ENCODE measurements at regions not wholly inside any gene's neighbourhood (a gene's known extent, or its start where the extent isn't known, plus 50 kb on each side); places are given as distances from the start of the nearest gene placed in this dataset.
"Not testable (repeated sequence)": the region's sequence is repeated elsewhere in the genome, so short reads cannot be mapped to it uniquely, and the experiment has no call there.

GRCh38 chr4:147109800-147110199, 164.1 kb upstream of the TTC29 start:
- no peaks in the 10 kb centered on the region for H3K4me1 Mint-ChIP-seq
- H3K4me3 Mint-ChIP-seq: no peak overlapping the region
- no peaks in the 10 kb centered on the region for H3K36me3 Mint-ChIP-seq
- H3K27ac Mint-ChIP-seq: no peak overlapping the region
- peaks cover 22% of the 10 kb centered on the region for H3K27me3 Mint-ChIP-seq
- no peak for ATAC-seq
- peaks cover 3% of the 10 kb centered on the region for H3K9me3 Mint-ChIP-seq

- peaks cover 3% of the 10 kb centered on the region for H3K9me3 Mint-ChIP-seq
- ATAC-seq: no peak
- H3K27me3 Mint-ChIP-seq: peaks cover 17% of the 10 kb centered on the region
- H3K4me3 Mint-ChIP-seq: no peak overlapping the region
- no peak overlapping the region for H3K27ac Mint-ChIP-seq
- H3K4me1 Mint-ChIP-seq: no peaks in the 10 kb centered on the region
- no peaks in the 10 kb centered on the region for H3K36me3 Mint-ChIP-seq
These were observed 165.1 kb upstream of the TTC29 start for GRCh38 chr4:147110473-147111367.

- H3K4me1 Mint-ChIP-seq, H3K9me3 Mint-ChIP-seq, ATAC-seq, H3K36me3 Mint-ChIP-seq, H3K27me3 Mint-ChIP-seq, H3K27ac Mint-ChIP-seq, H3K4me3 Mint-ChIP-seq: not testable (repeated sequence)
These were observed 166.5 kb upstream of the TTC29 start for GRCh38 chr4:147112196-147112595.

GRCh38 chr4:147117431-147117830, 171.8 kb upstream of the TTC29 start:
- Mint-ChIP-seq H3K4me3 (no peak overlapping the region), H3K4me1 (no peaks in the 10 kb centered on the region), H3K27me3 (no peaks in the 10 kb centered on the region), H3K27ac (no peak overlapping the region), H3K9me3 (peaks cover 3% of the 10 kb centered on the region), H3K36me3 (no peaks in the 10 kb centered on the region)
- ATAC-seq: no peak

GRCh38 chr4:147118528-147118927, 172.9 kb upstream of the TTC29 start:
- Mint-ChIP-seq H3K27me3 (no peaks in the 10 kb centered on the region), H3K4me1 (no peaks in the 10 kb centered on the region)

GRCh38 chr4:147122685-147123084, 177.0 kb upstream of the TTC29 start:
- Mint-ChIP-seq H3K27ac (no peak overlapping the region), H3K4me3 (no peak overlapping the region), H3K36me3 (no peaks in the 10 kb centered on the region), H3K4me1 (no peaks in the 10 kb centered on the region), H3K27me3 (peaks cover 18% of the 10 kb centered on the region), H3K9me3 (no peaks in the 10 kb centered on the region)
- ATAC-seq: no peak

More at GRCh38 chr4:147118528-147118927, 172.9 kb upstream of the TTC29 start:
- H3K4me3 Mint-ChIP-seq: no peak overlapping the region
- peaks cover 3% of the 10 kb centered on the region for H3K9me3 Mint-ChIP-seq
- no peak overlapping the region for H3K27ac Mint-ChIP-seq
- peak; percentile 27 for ATAC-seq
- H3K36me3 Mint-ChIP-seq: no peaks in the 10 kb centered on the region

GRCh38 chr4:147123146-147123545, 177.5 kb upstream of the TTC29 start:
- no peaks in the 10 kb centered on the region for H3K4me1 Mint-ChIP-seq
- H3K27me3 Mint-ChIP-seq: peaks cover 18% of the 10 kb centered on the region
- H3K4me3 Mint-ChIP-seq: no peak overlapping the region
- ATAC-seq: no peak
- no peak overlapping the region for H3K27ac Mint-ChIP-seq
- no peaks in the 10 kb centered on the region for H3K9me3 Mint-ChIP-seq
- H3K36me3 Mint-ChIP-seq: no peaks in the 10 kb centered on the region

GRCh38 chr4:147128787-147129186, 183.1 kb upstream of the TTC29 start:
- Mint-ChIP-seq H3K27me3 (peaks cover 18% of the 10 kb centered on the region), H3K36me3 (no peaks in the 10 kb centered on the region), H3K9me3 (no peaks in the 10 kb centered on the region), H3K27ac (no peak overlapping the region), H3K4me3 (no peak overlapping the region), H3K4me1 (no peaks in the 10 kb centered on the region)
- ATAC-seq: no peak

GRCh38 chr4:147129687-147130086, 184.0 kb upstream of the TTC29 start:
- Mint-ChIP-seq H3K27ac (no peak overlapping the region), H3K36me3 (no peaks in the 10 kb centered on the region), H3K9me3 (no peaks in the 10 kb centered on the region), H3K4me3 (no peak overlapping the region), H3K27me3 (peaks cover 9% of the 10 kb centered on the region), H3K4me1 (no peaks in the 10 kb centered on the region)
- ATAC-seq: no peak

GRCh38 chr4:147134536-147135210, 189.0 kb upstream of the TTC29 start:
- Mint-ChIP-seq H3K4me1 (no peaks in the 10 kb centered on the region), H3K27ac (no peak overlapping the region), H3K9me3 (no peaks in the 10 kb centered on the region), H3K27me3 (peaks cover 18% of the 10 kb centered on the region), H3K4me3 (no peak overlapping the region), H3K36me3 (no peaks in the 10 kb centered on the region)
- ATAC-seq: no peak

GRCh38 chr4:147136310-147136709, 190.6 kb upstream of the TTC29 start:
- Mint-ChIP-seq H3K36me3 (no peaks in the 10 kb centered on the region), H3K4me1 (no peaks in the 10 kb centered on the region), H3K27me3 (peaks cover 18% of the 10 kb centered on the region), H3K4me3 (no peak overlapping the region), H3K27ac (no peak overlapping the region), H3K9me3 (no peaks in the 10 kb centered on the region)
- no peak for ATAC-seq

- H3K27me3 Mint-ChIP-seq: peaks cover 18% of the 10 kb centered on the region
- no peaks in the 10 kb centered on the region for H3K9me3 Mint-ChIP-seq
- H3K4me1 Mint-ChIP-seq: no peaks in the 10 kb centered on the region
- ATAC-seq: no peak
- H3K27ac Mint-ChIP-seq: no peak overlapping the region
- no peaks in the 10 kb centered on the region for H3K36me3 Mint-ChIP-seq
- no peak overlapping the region for H3K4me3 Mint-ChIP-seq
These were observed 191.1 kb upstream of the TTC29 start for GRCh38 chr4:147136751-147137150.

- no peak for ATAC-seq
- Mint-ChIP-seq H3K36me3 (no peaks in the 10 kb centered on the region), H3K27me3 (peaks cover 18% of the 10 kb centered on the region), H3K9me3 (no peaks in the 10 kb centered on the region), H3K4me1 (no peaks in the 10 kb centered on the region), H3K4me3 (no peak overlapping the region), H3K27ac (no peak overlapping the region)
These were observed 191.6 kb upstream of the TTC29 start for GRCh38 chr4:147137280-147137679.

- no peaks in the 10 kb centered on the region for H3K9me3 Mint-ChIP-seq
These were observed 192.5 kb upstream of the TTC29 start for GRCh38 chr4:147138171-147138570.

GRCh38 chr4:147139455-147140198, 194.0 kb upstream of the TTC29 start:
- no peak overlapping the region for H3K4me3 Mint-ChIP-seq
- no peaks in the 10 kb centered on the region for H3K36me3 Mint-ChIP-seq
- no peak overlapping the region for H3K27ac Mint-ChIP-seq
- no peaks in the 10 kb centered on the region for H3K9me3 Mint-ChIP-seq
- H3K4me1 Mint-ChIP-seq: no peaks in the 10 kb centered on the region
- H3K27me3 Mint-ChIP-seq: peaks cover 18% of the 10 kb centered on the region
- ATAC-seq: no peak

More at GRCh38 chr4:147138171-147138570, 192.5 kb upstream of the TTC29 start:
- H3K4me3 Mint-ChIP-seq: no peak overlapping the region
- peaks cover 18% of the 10 kb centered on the region for H3K27me3 Mint-ChIP-seq
- H3K36me3 Mint-ChIP-seq: no peaks in the 10 kb centered on the region
- H3K4me1 Mint-ChIP-seq: no peaks in the 10 kb centered on the region
- H3K27ac Mint-ChIP-seq: no peak overlapping the region
- no peak for ATAC-seq
